HEK293 (cell line): ENCODE measurements at regions not wholly inside any gene's neighbourhood (a gene's known extent, or its start where the extent isn't known, plus 50 kb on each side); places are given as distances from the start of the nearest gene placed in this dataset.

ENCODE experiments used
- ATF2 ChIP-seq: fragments of 450-650 bp; formaldehyde crosslinking; IDR thresholded peaks from 2 replicates; pipeline ENCODE4 v1.5.1; 2016; ENCODE audit warnings: missing biosample characterization, missing genetic modification characterization, low read depth
- CTCF ChIP-seq: fragments of 450-650 bp; formaldehyde crosslinking; IDR thresholded peaks from 2 replicates; pipeline ENCODE4 v1.5.1; 2016; ENCODE audit warnings: missing biosample characterization, missing genetic modification characterization
- GLI4 ChIP-seq: fragments of 450-650 bp; formaldehyde crosslinking; IDR thresholded peaks from 2 replicates; pipeline ENCODE4 v1.5.1; 2016; ENCODE audit warnings: missing biosample characterization, missing genetic modification characterization
- KLF1 ChIP-seq: fragments of 450-650 bp; formaldehyde crosslinking; IDR thresholded peaks from 2 replicates; pipeline ENCODE4 v1.5.1; 2016; ENCODE audit warnings: missing biosample characterization, missing genetic modification characterization
- PATZ1 ChIP-seq: fragments of 450-650 bp; formaldehyde crosslinking; IDR thresholded peaks from 2 replicates; pipeline ENCODE4 v1.5.1; 2016; ENCODE audit warnings: missing biosample characterization, missing genetic modification characterization
- ZNF121 ChIP-seq: fragments of 450-650 bp; formaldehyde crosslinking; IDR thresholded peaks from 2 replicates; pipeline ENCODE4 v1.5.1; 2016; ENCODE audit warnings: missing biosample characterization, missing genetic modification characterization
- ZNF335 ChIP-seq: fragments of 450-650 bp; formaldehyde crosslinking; conservative IDR thresholded peaks from 2 replicates; pipeline ENCODE4 v1.5.1; 2016; ENCODE audit warnings: missing biosample characterization, missing genetic modification characterization
- ZNF37A ChIP-seq: fragments of 450-650 bp; IDR thresholded peaks from 2 replicates; pipeline ENCODE4 v1.5.1; 2018; ENCODE audit warnings: missing biosample characterization, missing genetic modification characterization
- ZNF776 ChIP-seq: fragments of 450-650 bp; formaldehyde crosslinking; IDR thresholded peaks from 2 replicates; pipeline ENCODE4 v1.5.0; 2017; ENCODE audit warnings: missing biosample characterization, missing genetic modification characterization, borderline replicate concordance
- TF ChIP-seq, protein P1 (sequence below): fragments of 450-650 bp; IDR thresholded peaks from 2 replicates; pipeline ENCODE4 v1.5.1; 2018; ENCODE audit warnings: missing biosample characterization, missing genetic modification characterization

- TF ChIP-seq ZNF335 (tag by site-specific recombination) (no peak), ZNF37A (tag by site-specific recombination) (no peak), ZNF121 (tag by site-specific recombination) (no peak), GLI4 (tag by site-specific recombination) (no peak), KLF1 (tag by site-specific recombination) (no peak), ZNF776 (tag by site-specific recombination) (no peak), PATZ1 (tag by site-specific recombination) (no peak), ATF2 (tag by site-specific recombination) (no peak), CTCF (tag by site-specific recombination) (no peak)
- TF ChIP-seq, protein P1, sequence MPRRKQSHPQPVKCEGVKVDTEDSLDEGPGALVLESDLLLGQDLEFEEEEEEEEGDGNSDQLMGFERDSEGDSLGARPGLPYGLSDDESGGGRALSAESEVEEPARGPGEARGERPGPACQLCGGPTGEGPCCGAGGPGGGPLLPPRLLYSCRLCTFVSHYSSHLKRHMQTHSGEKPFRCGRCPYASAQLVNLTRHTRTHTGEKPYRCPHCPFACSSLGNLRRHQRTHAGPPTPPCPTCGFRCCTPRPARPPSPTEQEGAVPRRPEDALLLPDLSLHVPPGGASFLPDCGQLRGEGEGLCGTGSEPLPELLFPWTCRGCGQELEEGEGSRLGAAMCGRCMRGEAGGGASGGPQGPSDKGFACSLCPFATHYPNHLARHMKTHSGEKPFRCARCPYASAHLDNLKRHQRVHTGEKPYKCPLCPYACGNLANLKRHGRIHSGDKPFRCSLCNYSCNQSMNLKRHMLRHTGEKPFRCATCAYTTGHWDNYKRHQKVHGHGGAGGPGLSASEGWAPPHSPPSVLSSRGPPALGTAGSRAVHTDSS = no peak
These were observed 169.0 kb downstream of the ENGASE start for GRCh38 chr17:79243603-79243990.
